Ishikawa (cell line): ENCODE measurements at regions not wholly inside any gene's neighbourhood (a gene's known extent, or its start where the extent isn't known, plus 50 kb on each side); places are given as distances from the start of the nearest gene placed in this dataset.

ENCODE experiments used
- CEBPB ChIP-seq: IDR thresholded peaks from 2 replicates; pipeline ENCODE4 v1.6.1; 2012
- CREB1 ChIP-seq: IDR thresholded peaks from 2 replicates; pipeline ENCODE4 v1.6.1; 2012; ENCODE audit warnings: low read depth
- EP300 ChIP-seq: IDR thresholded peaks from 2 replicates; pipeline ENCODE4 v1.6.1; 2012; ENCODE audit warnings: borderline replicate concordance
- FOXM1 ChIP-seq: IDR thresholded peaks from 2 replicates; pipeline ENCODE4 v1.6.1; 2012; ENCODE audit warnings: low read depth, borderline replicate concordance
- RAD21 ChIP-seq: IDR thresholded peaks from 2 replicates; pipeline ENCODE4 v1.6.1; 2012; ENCODE audit warnings: low read depth
- REST ChIP-seq: IDR thresholded peaks from 2 replicates; pipeline ENCODE4 v1.6.1; 2012; ENCODE audit warnings: low read depth, mild to moderate bottlenecking
- YY1 ChIP-seq: IDR thresholded peaks from 2 replicates; pipeline ENCODE4 v1.6.1; 2012; ENCODE audit warnings: low read depth

- TF ChIP-seq REST (no peak), EP300 (no peak), CREB1 (no peak), RAD21 (no peak), FOXM1 (no peak), YY1 (no peak), CEBPB (no peak)
Measured at GRCh38 chr6:134589512-134589911, 271.6 kb upstream of the SGK1 start.
